ENCODE measurements at regions not wholly inside any gene's neighbourhood (a gene's known extent, or its start where the extent isn't known, plus 50 kb on each side); places are given as distances from the start of the nearest gene placed in this dataset.
"Not testable (repeated sequence)": the region's sequence is repeated elsewhere in the genome, so short reads cannot be mapped to it uniquely, and the experiment has no call there.

- DNase-seq: no peak
Measured at GRCh38 chr1:73766786-73767348, 431.1 kb downstream of the LRRIQ3 start.

GRCh38 chr1:73765551-73766233 is 432.3 kb downstream of the LRRIQ3 start:
- DNase-seq: peak; percentile 60

GRCh38 chr1:73761559-73761958 is 436.4 kb downstream of the LRRIQ3 start:
- no peak for DNase-seq

DNA sequence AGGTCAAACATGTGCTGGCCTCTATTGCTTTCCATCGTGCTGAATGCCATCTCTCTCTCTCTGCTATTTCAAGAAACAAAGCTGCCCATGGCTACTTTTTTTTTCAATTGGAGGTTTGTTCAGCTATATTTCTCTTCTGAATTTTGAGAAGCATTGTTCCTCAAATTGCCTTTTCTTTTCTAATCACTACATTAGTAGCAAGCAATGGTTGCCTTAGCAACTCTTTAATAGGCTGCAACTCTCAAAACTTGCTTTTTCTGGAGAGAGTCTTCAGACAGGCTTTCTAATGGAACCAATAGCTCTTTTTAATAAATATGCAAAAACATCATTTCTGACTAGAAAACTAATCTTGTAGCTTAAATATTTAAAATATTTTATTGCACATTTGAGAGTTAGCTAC is 439.0 kb downstream of the LRRIQ3 start:
- DNase-seq: no peak

DNA sequence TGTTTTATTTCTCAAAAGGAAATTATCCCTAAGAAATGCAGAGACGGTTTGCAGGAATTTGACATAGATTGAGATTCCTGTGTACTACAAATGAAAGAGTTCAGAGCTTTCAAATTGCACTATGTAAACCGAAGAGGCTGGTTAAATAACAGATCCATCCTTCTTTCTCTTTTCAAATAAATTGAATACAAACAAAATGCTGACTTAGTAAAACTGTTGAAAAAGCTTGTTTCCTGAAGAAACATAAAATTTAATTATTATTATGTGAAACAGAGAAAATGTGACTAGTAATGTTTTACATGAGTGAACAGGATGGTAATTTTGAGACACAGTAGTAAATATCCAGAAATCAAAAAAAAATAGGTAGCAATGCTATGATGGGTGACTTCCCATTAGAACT is 441.2 kb downstream of the LRRIQ3 start:
- DNase-seq: no peak

DNA sequence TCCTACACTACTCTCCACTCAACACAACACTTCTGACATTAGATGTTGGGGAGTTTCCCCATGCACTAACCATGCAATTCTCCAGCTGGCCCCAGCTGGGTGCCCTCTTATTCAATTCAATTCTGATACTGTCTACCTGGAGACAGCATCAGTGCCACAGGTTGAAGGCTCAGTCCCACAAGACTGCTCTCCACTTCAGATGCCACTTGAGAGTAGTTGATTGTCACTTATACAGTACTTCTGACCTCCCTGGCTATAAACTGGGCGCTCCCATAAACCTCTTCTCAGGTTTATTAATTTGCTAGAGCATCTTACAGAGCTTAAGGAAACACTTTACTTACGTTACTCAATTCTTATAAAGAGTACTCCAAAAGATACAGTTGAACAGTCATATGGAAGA is 442.3 kb downstream of the LRRIQ3 start:
- peak; percentile 41 for DNase-seq

GRCh38 chr1:73749996-73750395 is 448.0 kb downstream of the LRRIQ3 start:
- DNase-seq: no peak

GRCh38 chr1:73744985-73745384 is 453.0 kb downstream of the LRRIQ3 start:
- DNase-seq: no peak

GRCh38 chr1:73736125-73736524 is 461.9 kb downstream of the LRRIQ3 start:
- no peak for DNase-seq

GRCh38 chr1:73727036-73727435 is 470.9 kb downstream of the LRRIQ3 start:
- no peak for DNase-seq

GRCh38 chr1:73722055-73722454 is 475.9 kb downstream of the LRRIQ3 start:
- DNase-seq: no peak

- DNase-seq: no peak
Measured at GRCh38 chr1:73717976-73718375, 480.0 kb downstream of the LRRIQ3 start.

- DNase-seq: no peak
Measured at GRCh38 chr1:73711089-73711488, 486.9 kb downstream of the LRRIQ3 start.

DNA sequence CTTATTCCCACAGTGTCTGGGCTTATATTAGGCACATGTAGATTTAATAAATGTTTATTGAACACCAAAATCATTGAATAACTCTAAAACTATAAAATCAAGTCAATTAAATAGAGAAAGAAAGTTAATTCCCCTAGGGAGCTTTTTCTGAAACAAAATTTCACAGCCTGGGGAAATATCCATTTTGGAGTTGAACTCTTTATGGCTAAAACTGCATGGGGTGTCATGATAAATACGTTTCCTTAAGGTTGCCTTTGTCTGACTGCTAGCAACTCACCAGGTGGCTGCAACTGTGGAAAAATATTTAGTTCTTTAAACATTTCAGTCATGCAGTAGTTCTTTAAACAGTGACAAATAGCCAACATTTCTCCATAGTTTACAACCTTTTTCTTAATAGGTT is 496.1 kb downstream of the LRRIQ3 start:
- DNase-seq: no peak

- DNase-seq: no peak
Measured at GRCh38 chr1:73676186-73676585, 521.8 kb downstream of the LRRIQ3 start.

DNA sequence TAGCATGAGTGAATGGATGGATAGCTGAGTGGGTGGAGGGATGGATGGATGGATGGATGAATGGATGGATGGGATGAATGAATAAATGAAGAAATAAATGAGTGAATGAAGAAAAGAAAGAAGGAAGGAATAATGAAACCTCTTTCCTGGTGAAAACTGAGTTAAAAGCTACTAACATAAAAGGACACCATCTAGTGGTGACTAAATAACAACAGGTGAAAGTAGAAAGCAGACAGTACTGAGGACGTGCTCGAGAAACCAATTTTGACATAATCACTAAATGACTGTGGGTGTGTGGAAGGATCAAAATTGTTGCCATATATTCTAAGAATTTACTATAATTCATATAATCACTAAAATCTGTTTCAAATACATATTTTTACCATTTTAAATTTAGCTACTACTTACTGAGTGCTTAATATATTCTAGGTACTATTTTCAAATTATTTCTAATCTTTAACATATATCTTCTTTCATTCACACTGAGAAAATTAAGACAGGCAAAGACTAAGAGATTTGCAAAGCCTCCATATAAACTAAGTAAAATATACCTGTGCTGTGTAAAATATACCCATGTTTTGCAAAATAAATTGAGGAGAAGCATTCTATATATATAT is 522.9 kb downstream of the LRRIQ3 start:
- peak; percentile 23 for DNase-seq

DNA sequence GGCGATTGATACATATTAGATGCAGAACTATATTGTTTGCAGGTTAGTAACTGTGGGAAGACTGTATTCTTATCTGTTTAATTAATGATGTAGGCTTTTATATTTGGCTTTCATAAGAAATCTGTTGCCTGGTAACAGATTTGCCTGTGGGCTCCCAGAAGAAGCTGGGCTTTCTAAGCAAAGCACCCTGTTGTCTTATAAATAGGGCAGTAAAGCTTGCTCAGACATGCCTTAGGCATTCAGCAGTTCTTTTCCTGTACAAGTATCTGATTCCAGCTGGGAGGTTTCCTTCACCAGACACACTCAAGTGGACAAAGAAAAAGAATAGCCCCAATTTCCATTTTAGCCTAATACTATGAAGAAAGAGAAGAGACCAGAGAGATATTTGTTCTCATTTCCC is 524.0 kb downstream of the LRRIQ3 start:
- peak; percentile 47 for DNase-seq

- DNase-seq: no peak
Measured at GRCh38 chr1:73671530-73671929, 526.4 kb downstream of the LRRIQ3 start.

DNA sequence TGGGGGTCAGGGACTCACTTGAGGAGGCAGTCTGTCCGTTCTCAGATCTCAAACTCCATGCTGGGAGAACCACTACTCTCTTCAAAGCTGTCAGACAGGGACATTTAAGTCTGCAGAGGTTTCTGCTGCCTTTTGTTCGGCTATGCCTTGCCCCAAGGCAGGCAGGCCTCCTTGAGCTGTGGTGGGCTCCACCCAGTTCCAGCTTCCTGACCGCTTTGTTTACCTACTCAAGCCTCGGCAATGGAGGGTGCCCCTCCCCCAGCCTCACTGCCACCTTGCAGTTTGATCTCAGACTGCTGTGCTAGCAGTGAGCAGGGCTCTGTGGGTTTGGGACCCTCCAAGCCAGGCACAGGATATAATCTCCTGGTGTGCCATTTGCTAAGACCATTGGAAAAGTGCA is 530.0 kb downstream of the LRRIQ3 start:
- DNase-seq: not testable (repeated sequence)

DNA sequence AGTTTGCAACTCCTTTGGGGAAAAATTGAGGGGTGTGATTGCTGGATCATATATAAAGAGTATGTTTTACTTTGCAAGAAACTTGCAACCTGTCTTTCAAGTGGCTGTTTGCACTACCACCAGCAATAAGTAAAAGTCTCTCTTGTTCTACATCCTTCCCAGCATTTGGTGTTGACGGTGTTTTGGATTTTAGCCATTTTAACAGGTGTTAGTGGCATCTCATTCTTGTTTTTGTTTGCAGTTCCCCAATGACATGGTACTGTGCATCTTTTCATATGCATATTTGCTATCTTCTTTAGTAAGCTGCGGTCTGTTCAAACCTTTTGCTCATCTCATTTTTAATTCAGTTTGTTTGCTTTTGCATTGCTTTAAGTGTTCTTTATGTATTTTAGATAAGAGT is 535.5 kb downstream of the LRRIQ3 start:
- DNase-seq: peak; percentile 36

DNA sequence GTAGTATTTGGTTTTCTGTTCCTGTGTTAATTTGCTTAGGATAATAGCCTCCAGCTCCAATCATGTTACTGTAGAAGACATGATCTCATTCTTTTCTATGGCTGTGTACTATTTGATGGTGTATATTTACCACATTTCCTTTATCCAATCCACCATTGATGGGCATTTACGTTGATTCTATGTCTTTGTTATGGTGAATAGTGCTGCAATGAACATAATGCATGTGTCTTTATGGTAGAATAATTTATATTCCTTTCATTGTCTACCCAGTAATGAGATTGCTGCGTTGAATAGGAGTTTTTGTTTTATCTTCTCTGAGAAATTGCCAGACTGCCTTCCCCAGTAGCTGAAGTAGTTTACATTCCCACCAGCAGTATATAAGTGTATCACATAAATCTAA is 538.8 kb downstream of the LRRIQ3 start:
- DNase-seq: peak; percentile 32

DNA sequence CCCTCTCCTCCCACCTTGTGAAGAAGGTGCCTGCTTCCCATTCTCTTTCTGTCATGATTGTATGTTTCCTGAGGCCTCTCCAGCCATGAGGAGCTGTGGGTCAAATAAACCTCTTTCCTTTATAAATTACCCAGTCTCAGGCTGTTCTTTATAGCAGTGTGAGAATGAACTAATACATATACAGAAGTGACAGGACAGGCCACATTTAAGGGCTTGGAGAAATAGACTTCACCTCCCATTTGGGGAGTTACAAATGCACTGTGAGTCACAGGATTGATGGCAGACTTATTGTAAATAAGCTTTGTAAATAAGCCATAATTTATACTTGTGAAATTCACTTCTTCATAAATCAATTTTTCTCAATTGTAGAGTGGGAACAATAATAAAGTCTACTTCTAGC is 543.3 kb downstream of the LRRIQ3 start:
- DNase-seq: no peak

DNA sequence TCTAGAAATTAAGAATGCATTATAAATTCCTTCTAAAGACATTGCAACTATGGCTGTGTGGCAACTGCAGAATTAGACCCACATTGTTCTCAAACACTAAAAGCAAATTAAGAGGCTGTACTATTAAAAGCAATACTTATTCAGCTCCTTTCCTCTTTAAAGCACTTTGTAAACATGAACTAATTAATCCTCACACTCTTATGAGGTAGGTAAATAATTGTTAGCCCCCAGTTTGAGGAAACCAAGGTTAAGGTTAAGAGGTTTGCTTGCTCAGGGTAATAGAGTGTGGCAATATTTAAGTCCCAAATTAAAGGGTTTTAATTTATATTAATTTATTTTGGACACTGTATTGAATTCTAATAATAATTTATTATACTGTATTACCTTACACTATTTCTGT is 553.8 kb downstream of the LRRIQ3 start:
- no peak for DNase-seq

- no peak for DNase-seq
Measured at GRCh38 chr1:73639494-73639893, 558.5 kb downstream of the LRRIQ3 start.

- DNase-seq: no peak
Measured at GRCh38 chr1:73637264-73637663, 560.7 kb downstream of the LRRIQ3 start.
